ENCODE measurements at regions not wholly inside any gene's neighbourhood (a gene's known extent, or its start where the extent isn't known, plus 50 kb on each side); places are given as distances from the start of the nearest gene placed in this dataset.
"Not testable (repeated sequence)": the region's sequence is repeated elsewhere in the genome, so short reads cannot be mapped to it uniquely, and the experiment has no call there.

DNA sequence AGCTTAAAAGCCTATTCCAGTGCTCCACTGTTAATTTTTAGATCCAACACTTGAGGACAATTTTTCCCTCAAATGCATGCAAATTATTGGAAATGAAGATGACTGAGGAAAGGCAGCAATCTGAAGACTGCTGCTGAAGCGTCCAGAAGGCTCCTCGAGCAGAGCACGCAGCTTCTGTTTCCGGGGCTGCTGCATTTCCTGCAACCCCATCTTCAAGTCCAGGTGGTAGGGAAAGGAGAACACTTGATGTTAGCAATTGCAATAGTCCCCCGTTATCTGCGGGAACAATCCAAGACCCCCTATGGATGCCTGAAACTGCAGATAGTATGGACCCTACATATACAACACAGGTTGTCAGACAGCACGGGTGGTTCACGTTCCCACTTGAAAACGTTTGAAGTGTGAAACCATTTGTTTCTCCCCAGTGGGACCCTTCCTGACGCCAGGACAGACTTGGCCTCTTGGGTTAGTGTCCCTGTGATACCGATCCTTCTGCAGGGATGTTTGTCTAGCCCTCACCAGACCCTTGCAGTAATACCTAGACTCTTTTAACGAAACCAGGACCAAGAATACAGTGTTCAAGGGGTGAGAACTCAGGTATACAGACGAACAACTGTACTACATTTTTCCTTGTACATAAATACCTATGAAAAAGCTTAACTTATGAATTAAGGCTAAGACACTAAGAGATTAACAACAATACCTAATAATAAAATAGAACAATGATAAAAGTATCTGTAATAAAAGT is 152.3 kb downstream of the HSD17B3 start:
- Histone ChIP-seq H3K9me3 (no peaks in the 10 kb centered on the region), H3K27me3 (peaks cover 0 to 47% (median 11%) of the 10 kb centered on the region in 7 donors), H3K4me3 (no peak overlapping the region), H3K36me3 (no peaks in the 10 kb centered on the region), H3K27ac (no peak overlapping the region), H3K4me1 (peaks cover 0 to 35% (median 0%) of the 10 kb centered on the region in 9 donors)
- TF ChIP-seq, protein P1, sequence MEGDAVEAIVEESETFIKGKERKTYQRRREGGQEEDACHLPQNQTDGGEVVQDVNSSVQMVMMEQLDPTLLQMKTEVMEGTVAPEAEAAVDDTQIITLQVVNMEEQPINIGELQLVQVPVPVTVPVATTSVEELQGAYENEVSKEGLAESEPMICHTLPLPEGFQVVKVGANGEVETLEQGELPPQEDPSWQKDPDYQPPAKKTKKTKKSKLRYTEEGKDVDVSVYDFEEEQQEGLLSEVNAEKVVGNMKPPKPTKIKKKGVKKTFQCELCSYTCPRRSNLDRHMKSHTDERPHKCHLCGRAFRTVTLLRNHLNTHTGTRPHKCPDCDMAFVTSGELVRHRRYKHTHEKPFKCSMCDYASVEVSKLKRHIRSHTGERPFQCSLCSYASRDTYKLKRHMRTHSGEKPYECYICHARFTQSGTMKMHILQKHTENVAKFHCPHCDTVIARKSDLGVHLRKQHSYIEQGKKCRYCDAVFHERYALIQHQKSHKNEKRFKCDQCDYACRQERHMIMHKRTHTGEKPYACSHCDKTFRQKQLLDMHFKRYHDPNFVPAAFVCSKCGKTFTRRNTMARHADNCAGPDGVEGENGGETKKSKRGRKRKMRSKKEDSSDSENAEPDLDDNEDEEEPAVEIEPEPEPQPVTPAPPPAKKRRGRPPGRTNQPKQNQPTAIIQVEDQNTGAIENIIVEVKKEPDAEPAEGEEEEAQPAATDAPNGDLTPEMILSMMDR (IDR thresholded peaks at IDR 0.05), result no peak
- ATAC-seq, result no peak
- intact Hi-C loops (cut with DNase I), result no loop called here
- DNase-seq, result no peak
- WGBS, 2 donors, result 39 to 47% methylated on average over 13 of the region's 13 CpGs

DNA sequence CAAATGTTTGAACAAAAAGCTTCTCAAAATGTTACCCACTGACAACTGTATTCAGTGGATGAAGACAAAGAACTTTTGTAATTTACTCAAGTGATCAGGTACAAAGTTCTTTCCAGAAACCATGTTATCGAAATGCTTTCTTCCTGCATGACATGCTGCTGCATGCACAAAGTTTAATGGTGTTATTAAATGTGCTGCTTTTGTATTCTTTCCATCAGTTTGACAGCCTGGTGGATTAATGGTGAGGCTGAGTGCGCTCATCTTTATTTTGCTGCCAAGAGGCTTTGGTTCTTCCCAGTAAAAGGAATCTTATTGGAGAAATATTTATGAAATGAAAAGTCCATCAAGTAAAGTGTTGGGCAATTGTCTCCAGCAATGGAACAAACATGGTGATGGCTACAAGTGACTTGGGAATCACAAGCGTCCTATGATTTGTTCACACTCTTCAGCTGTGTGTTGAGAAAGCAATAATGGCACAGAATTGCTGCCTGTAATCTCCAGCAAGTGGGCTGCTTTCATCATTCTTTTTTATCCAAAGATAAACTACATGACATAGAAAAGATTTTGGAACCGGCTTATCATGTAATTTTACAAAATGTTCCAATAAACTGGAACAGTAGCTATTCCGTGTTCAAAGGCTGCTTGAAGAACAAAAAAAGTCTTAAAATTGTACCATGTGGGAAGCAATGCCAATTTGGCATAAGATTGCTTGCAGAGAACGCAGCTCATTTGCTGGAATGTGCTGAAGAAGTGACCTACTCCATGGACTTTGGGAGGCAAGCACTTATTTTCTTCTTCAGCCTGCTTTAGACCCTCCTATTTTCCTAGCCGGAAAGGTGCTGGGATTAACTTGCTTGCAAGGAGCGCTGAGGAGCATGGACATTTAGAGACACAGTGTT is 153.1 kb downstream of the HSD17B3 start:
- H3K9me3 ChIP-seq, result no peaks in the 10 kb centered on the region
- H3K27ac ChIP-seq, result no peak overlapping the region
- no peaks in the 10 kb centered on the region for H3K36me3 ChIP-seq
- TF ChIP-seq, protein P1 (IDR thresholded peaks at IDR 0.05), result no peak
- H3K27me3 ChIP-seq, result peaks cover 0 to 47% (median 11%) of the 10 kb centered on the region in 7 donors
- H3K4me1 ChIP-seq, result peaks cover 0 to 35% (median 0%) of the 10 kb centered on the region in 9 donors
- no peak overlapping the region for H3K4me3 ChIP-seq
- DNase-seq (no peak), ATAC-seq (peak in 2 of 8 donors; percentile 58 to 61)
- WGBS, 2 donors, result 64% methylated on average over 8 of the region's 8 CpGs
- intact Hi-C loops (cut with DNase I), result no loop called here

DNA sequence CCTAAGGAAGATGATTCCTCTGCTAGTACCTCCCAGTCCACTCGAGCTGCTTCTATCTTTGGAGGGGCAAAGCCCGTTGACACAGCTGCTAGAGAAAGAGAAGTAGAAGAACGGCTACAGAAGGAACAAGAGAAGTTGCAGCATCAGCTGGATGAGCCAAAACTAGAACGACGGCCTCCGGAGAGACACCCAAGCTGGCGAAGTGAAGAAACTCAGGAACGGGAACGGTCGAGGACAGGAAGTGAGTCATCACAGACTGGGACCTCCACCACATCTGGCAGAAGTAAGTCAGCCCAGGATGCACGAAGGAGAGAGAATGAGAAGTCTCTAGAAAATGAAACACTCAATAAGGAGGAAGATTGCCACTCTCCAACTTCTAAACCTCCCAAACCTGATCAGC is 154.9 kb downstream of the HSD17B3 start:
- peaks cover 0 to 40% (median 0%) of the 10 kb centered on the region in 9 donors for H3K4me1 ChIP-seq
- intact Hi-C loops (cut with DNase I); H3K9me3 ChIP-seq; H3K4me3 ChIP-seq; H3K36me3 ChIP-seq: not testable (repeated sequence)
- DNase-seq, result peak in 1 of 2 donors; percentile 17
- 47 to 63% methylated on average over 11 of the region's 11 CpGs for WGBS, 2 donors
- peaks cover 0 to 53% (median 9%) of the 10 kb centered on the region in 7 donors for H3K27me3 ChIP-seq
- peak overlapping the region in 1 of 10 donors; percentile 57 for H3K27ac ChIP-seq
- ATAC-seq, result peak in 2 of 8 donors; percentile 42 to 59

DNA sequence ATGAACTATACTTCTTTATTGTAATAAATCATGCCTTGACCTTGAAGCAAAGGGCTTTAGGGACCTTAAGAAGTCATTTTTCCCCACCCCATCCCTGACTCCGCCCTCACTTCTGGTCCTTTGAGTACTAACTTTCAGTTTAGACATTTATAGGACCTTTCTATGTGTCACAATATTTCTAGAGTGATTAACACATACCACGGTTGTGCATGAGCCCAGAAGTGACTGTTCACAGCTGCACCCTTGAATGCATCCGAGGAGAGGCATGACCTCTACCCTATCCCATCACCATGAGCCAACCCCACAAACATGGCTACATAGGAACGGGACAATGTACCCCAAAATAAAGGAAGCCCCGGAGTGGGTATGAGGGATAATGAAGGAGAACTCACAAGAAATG is 160.3 kb downstream of the HSD17B3 start:
- H3K4me1 ChIP-seq, result peaks cover 0 to 25% (median 0%) of the 10 kb centered on the region in 9 donors
- TF ChIP-seq, protein P1 (IDR thresholded peaks at IDR 0.05), result no peak

More for the DNA sequence above, 160.3 kb downstream of the HSD17B3 start:
- DNase-seq, result no peak
- H3K27ac ChIP-seq, result no peak overlapping the region
- peaks cover 0 to 59% (median 13%) of the 10 kb centered on the region in 7 donors for H3K27me3 ChIP-seq
- 76 to 77% methylated on average over 5 of the region's 5 CpGs for WGBS, 2 donors
- H3K4me3 ChIP-seq, result no peak overlapping the region
- ATAC-seq, result no peak
- intact Hi-C loops (cut with DNase I), result no loop called here
- no peaks in the 10 kb centered on the region for H3K36me3 ChIP-seq
- H3K9me3 ChIP-seq, result peaks cover 0 to 6% (median 0%) of the 10 kb centered on the region in 11 donors

Data from heart right ventricle (tissue), 16 donors.